Right cardiac atrium (tissue), 5 donors: ENCODE measurements at regions not wholly inside any gene's neighbourhood (a gene's known extent, or its start where the extent isn't known, plus 50 kb on each side); places are given as distances from the start of the nearest gene placed in this dataset.

Source experiments
- ATAC-seq, 2 donors: fragments of 200-7000 bp; cut with Tn5 transposase; one replicate each; pipeline versions ENCODE4 v1.8.0 to v1.9.1; 2020; ENCODE audit warnings: moderate library complexity in 2 of 2, mild to moderate bottlenecking in 1 of 2
- DNase-seq, 3 donors: peaks; one replicate each; pipeline ENCODE4 v3.0.0-alpha.2; 2020
- H3K27ac ChIP-seq: one replicate; pipeline ENCODE4 v1.5.1; 2013; ENCODE audit warnings: mild to moderate bottlenecking, low read length, control low read depth, moderate library complexity
- H3K27me3 ChIP-seq: one replicate; pipeline ENCODE4 v1.6.1; 2013; ENCODE audit not compliant: control insufficient read depth, insufficient read depth
- H3K4me1 ChIP-seq: one replicate; pipeline ENCODE4 v1.6.1; 2013; ENCODE audit warnings: low read length; ENCODE audit not compliant: control insufficient read depth, insufficient read depth
- H3K4me3 ChIP-seq: one replicate; pipeline ENCODE4 v1.5.1; 2013; ENCODE audit warnings: low read length, control low read depth
- H3K9me3 ChIP-seq: one replicate; pipeline ENCODE4 v1.6.1; 2013; ENCODE audit warnings: low read length; ENCODE audit not compliant: control insufficient read depth
- whole genome bisulfite sequencing: extraction: QIAGEN DNeasy Blood & Tissue Kit; methylation state at CpG from one replicate; pipeline ENCODE4 v1.1.7; 2013; 5-methylcytosine and 5-hydroxymethylcytosine counted together
- intact Hi-C, 4 donors: fragments of 100-400 bp; cut with DNase I; formaldehyde crosslinking; loops; one replicate each; pipeline versions ENCODE4 v1.11.0 to v1.14.0; 2022 to 2023
- donor health status: healthy with polysubstance abuse.
- donor health status: DM: no; HTN: yes; CAD: no.
- donor health status: DM: no; HTN: no; CAD: no.
- donor health status: DM: no; HTN: yes; CAD: no; lungs with severe emphysema.
- donor health status: DM: yes; HTN: yes; CAD: no.

- DNase-seq (no peak), ATAC-seq (no peak)
- no peak overlapping the region for H3K4me3 ChIP-seq
- no peak overlapping the region for H3K27ac ChIP-seq
- WGBS = 72% methylated on average over 1 of the region's 1 CpG
- intact Hi-C loops = no loop called here
- no peaks in the 10 kb centered on the region for H3K9me3 ChIP-seq
- no peaks in the 10 kb centered on the region for H3K4me1 ChIP-seq
- no peaks in the 10 kb centered on the region for H3K27me3 ChIP-seq
These were observed 148.0 kb upstream of the CNTN6 start for GRCh38 chr3:944786-945185.

DNA sequence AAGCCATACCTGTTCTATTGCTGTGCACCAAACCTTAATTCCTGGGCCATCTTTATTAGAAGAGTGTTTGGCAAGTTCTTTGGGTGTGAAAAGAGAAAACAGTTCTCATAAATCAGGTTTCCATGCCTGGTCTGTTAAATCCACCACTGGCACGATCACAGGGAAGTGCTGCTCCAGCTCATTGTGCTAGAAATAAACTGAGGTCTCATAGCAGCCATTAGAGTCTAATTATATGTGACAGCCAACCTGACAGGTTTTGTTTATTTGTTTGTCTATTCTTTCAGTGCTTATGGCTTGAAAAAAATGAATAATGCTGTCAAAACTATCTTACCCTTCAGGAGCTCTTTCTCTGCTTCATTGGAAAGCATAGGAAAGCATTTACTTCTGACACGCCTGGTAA lies 147.1 kb upstream of the CNTN6 start:
- WGBS = 78% methylated on average over 2 of the region's 2 CpGs
- H3K4me3 ChIP-seq = no peak overlapping the region
- intact Hi-C loops = no loop called here
- DNase-seq (no peak), ATAC-seq (no peak)
- H3K27me3 ChIP-seq = no peaks in the 10 kb centered on the region
- no peaks in the 10 kb centered on the region for H3K4me1 ChIP-seq
- no peak overlapping the region for H3K27ac ChIP-seq
- no peaks in the 10 kb centered on the region for H3K9me3 ChIP-seq

DNA sequence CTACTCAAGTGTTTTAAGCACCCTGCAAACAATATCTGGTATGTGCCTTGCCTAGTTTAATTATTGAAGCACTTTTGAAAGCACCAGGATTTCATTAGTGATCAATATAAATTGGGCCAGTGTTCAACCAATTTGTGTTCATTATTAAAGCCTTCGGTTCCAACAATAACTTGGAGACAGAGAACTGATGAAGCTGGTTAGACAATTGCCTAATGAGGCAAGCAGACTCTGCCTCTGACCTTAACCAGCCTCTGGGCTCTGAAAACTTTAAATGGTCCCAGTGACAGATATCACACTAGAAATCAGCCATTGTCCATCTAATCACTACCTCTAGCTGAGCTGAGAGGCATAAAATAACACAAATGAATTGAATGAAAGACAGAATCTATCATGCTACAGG lies 139.9 kb upstream of the CNTN6 start:
- no peak overlapping the region for H3K27ac ChIP-seq
- H3K9me3 ChIP-seq = no peaks in the 10 kb centered on the region
- H3K27me3 ChIP-seq = no peaks in the 10 kb centered on the region
- WGBS = 88% methylated on average over 1 of the region's 1 CpG
- intact Hi-C loops = no loop called here
- no peak overlapping the region for H3K4me3 ChIP-seq
- DNase-seq (no peak), ATAC-seq (no peak)
- H3K4me1 ChIP-seq = no peaks in the 10 kb centered on the region

DNA sequence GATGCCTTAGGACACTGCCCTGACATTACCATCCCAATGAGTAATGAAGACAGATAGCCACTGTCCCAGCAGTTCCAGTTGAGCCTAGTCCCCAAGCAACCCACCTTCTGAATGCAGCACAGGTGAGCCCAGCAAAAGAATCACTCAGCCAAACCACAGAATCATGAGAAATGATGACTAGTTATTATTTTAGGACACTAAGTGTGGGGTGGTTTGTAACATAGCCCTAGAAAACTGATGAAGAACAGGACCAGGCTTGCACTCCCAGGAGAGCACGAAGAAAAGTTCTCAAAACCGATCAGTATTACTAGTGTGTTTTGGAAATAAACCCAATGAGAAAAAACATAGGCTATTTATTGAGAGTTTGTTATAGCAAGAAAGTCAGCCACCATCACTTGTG lies 129.6 kb upstream of the CNTN6 start:
- H3K4me1 ChIP-seq = no peaks in the 10 kb centered on the region
- intact Hi-C loops = no loop called here
- 80% methylated on average over 2 of the region's 2 CpGs for WGBS
- no peak overlapping the region for H3K27ac ChIP-seq
- no peak overlapping the region for H3K4me3 ChIP-seq
- ATAC-seq (no peak), DNase-seq (no peak)
- no peaks in the 10 kb centered on the region for H3K9me3 ChIP-seq
- no peaks in the 10 kb centered on the region for H3K27me3 ChIP-seq

DNA sequence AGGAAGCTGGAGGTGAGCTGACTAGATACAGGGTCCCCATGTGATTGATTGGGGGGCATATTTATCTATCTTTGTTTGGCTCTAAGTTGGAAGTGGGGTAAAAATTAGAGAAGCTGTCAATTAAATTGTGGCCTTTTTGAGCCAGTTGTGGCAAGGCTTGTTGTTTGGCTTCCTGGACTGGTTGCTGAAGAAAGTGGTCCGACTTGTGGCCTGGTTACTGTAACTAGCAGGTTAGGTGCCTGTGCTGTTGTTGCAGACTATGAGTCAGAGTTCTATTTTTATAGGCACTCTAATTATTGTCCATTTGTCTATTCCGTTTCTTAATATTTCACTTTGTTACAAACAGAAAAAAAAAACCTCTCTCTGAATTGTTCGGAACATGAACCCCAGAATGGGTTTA lies 129.1 kb upstream of the CNTN6 start:
- H3K27ac ChIP-seq = no peak overlapping the region
- intact Hi-C loops = no loop called here
- ATAC-seq (no peak), DNase-seq (no peak)
- H3K9me3 ChIP-seq = no peaks in the 10 kb centered on the region
- 71% methylated on average over 3 of the region's 3 CpGs for WGBS
- no peak overlapping the region for H3K4me3 ChIP-seq
- H3K4me1 ChIP-seq = no peaks in the 10 kb centered on the region
- H3K27me3 ChIP-seq = no peaks in the 10 kb centered on the region

DNA sequence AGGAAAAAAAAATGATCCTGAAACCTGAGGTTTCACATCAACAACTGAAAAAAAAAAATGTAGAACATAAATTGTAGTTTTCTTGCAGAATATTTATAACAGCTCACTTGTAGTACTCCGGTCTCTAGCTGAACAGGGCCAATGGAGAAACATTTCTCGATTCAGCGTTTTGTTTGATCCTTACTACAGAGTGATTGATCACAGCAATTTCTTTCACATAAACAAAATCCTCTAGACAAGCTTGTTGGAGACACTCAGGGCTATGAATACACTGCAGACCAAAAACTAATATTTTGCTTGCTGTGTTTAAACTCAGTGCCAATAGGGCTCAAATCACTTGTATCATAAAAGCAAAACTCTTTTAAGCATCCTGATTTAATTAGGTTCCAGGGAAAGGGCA lies 127.0 kb upstream of the CNTN6 start:
- whole genome bisulfite sequencing = 85% methylated on average over 3 of the region's 3 CpGs

GRCh38 chr3:966341-966740 lies 126.5 kb upstream of the CNTN6 start:
- no peak for ATAC-seq
- H3K27me3 ChIP-seq = no peaks in the 10 kb centered on the region
- DNase-seq = no peak
- intact Hi-C loops = no loop called here
- H3K27ac ChIP-seq = no peak overlapping the region
- H3K4me3 ChIP-seq = no peak overlapping the region
- H3K4me1 ChIP-seq = no peaks in the 10 kb centered on the region
- H3K9me3 ChIP-seq = no peaks in the 10 kb centered on the region
- WGBS = 91% methylated on average over 10 of the region's 10 CpGs

More for the DNA sequence above, 127.0 kb upstream of the CNTN6 start:
- H3K9me3 ChIP-seq = no peaks in the 10 kb centered on the region
- H3K27me3 ChIP-seq = no peaks in the 10 kb centered on the region
- no peak for ATAC-seq
- no peak overlapping the region for H3K4me3 ChIP-seq
- no peak overlapping the region for H3K27ac ChIP-seq
- intact Hi-C loops = no loop called here
- H3K4me1 ChIP-seq = no peaks in the 10 kb centered on the region
- no peak for DNase-seq

GRCh38 chr3:973340-973739 lies 119.5 kb upstream of the CNTN6 start:
- intact Hi-C loops = no loop called here
- Histone ChIP-seq H3K9me3 (no peaks in the 10 kb centered on the region), H3K27ac (no peak overlapping the region), H3K27me3 (no peaks in the 10 kb centered on the region), H3K4me1 (no peaks in the 10 kb centered on the region), H3K4me3 (no peak overlapping the region)
- ATAC-seq (no peak), DNase-seq (no peak)
- WGBS = 55% methylated on average over 1 of the region's 1 CpG

DNA sequence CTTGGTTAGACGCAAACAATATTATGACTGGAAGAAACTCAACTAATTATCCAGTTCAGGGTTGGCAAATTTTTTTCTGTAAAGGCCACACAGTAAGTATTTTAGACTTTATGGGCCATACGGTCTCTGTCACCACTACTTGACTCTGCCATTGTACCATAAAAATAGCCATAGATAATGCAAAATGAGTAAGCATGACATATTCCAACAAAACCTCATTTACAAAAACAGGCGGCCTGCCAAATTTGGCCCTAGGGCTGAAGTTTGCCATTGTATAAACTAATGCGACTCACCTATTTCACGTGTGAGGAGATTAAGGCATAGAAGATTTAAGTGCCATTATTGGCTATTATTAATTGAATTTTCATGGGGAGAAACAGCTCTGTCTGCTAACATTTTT lies 116.8 kb upstream of the CNTN6 start:
- 59% methylated on average over 5 of the region's 5 CpGs for WGBS
- intact Hi-C loops = no loop called here
- no peak overlapping the region for H3K4me3 ChIP-seq
- H3K27me3 ChIP-seq = no peaks in the 10 kb centered on the region
- DNase-seq (no peak), ATAC-seq (no peak)
- H3K4me1 ChIP-seq = no peaks in the 10 kb centered on the region
- H3K27ac ChIP-seq = no peak overlapping the region
- no peaks in the 10 kb centered on the region for H3K9me3 ChIP-seq

DNA sequence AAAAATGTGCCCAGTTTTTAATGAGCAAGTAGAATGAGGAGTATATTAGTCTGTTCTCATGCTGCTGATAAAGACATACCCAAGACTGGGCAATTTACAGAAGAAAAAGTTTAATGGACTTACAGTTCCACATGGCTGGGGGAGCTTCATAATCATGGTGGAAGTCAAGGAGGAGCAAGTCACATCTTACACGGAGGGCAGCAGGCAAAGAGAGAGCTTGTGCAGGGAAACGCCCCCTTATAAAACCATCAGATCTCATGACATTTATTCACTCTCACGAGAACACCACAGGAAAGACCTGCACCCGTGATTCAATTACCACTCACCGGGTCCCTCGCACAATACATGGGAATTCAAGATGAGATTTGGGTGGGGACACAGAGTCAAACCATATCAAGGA lies 111.7 kb upstream of the CNTN6 start:
- H3K9me3 ChIP-seq = no peaks in the 10 kb centered on the region
- no peak overlapping the region for H3K4me3 ChIP-seq
- WGBS = 90% methylated on average over 6 of the region's 6 CpGs
- no peaks in the 10 kb centered on the region for H3K4me1 ChIP-seq
- intact Hi-C loops = no loop called here
- H3K27me3 ChIP-seq = no peaks in the 10 kb centered on the region
- ATAC-seq = no peak
- H3K27ac ChIP-seq = no peak overlapping the region
- DNase-seq = no peak

- Histone ChIP-seq H3K27me3 (no peaks in the 10 kb centered on the region), H3K4me3 (no peak overlapping the region), H3K9me3 (no peaks in the 10 kb centered on the region), H3K27ac (no peak overlapping the region), H3K4me1 (no peaks in the 10 kb centered on the region)
- ATAC-seq (no peak), DNase-seq (no peak)
- 73% methylated on average over 1 of the region's 1 CpG for WGBS
- intact Hi-C loops = no loop called here
These were observed 104.0 kb upstream of the CNTN6 start for GRCh38 chr3:988785-989184.

DNA sequence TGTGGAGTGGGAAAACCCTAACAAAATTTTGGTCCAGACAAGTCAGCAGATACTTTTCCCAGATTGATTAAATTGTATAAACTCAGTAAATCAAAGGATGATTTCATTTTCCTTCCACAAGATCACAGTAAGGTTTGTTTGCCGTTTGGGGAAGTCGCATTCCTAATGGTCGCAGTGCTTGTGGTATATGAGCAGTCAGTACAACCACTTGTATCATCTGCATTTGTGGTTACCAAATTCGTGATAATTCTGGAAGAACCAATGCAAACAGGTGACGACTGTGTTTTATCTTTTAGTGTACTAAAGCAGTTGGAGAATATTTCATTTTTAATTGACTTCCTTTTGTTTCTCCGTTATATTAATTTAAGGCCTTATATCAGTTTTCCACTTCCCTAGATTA lies 100.0 kb upstream of the CNTN6 start:
- Histone ChIP-seq H3K27ac (no peak overlapping the region), H3K4me3 (no peak overlapping the region), H3K27me3 (no peaks in the 10 kb centered on the region), H3K4me1 (no peaks in the 10 kb centered on the region), H3K9me3 (no peaks in the 10 kb centered on the region)
- ATAC-seq (no peak), DNase-seq (no peak)
- intact Hi-C loops = no loop called here
- WGBS = 69% methylated on average over 6 of the region's 6 CpGs
